Cardiac fibroblast (primary cell): ENCODE measurements at regions not wholly inside any gene's neighbourhood (a gene's known extent, or its start where the extent isn't known, plus 50 kb on each side); places are given as distances from the start of the nearest gene placed in this dataset.
A peak's percentile ranks its signal among the peaks of the same experiment; 100 is the strongest.
"Not testable (repeated sequence)": the region's sequence is repeated elsewhere in the genome, so short reads cannot be mapped to it uniquely, and the experiment has no call there.

Source experiments
- DNase-seq, 2 donors: peaks; one replicate each; pipeline versions ENCODE4 v3.0.0 to v3.0.0-alpha.2; 2010; ENCODE audit warnings: low read depth in 2 of 2
- H3K4me3 ChIP-seq, 2 donors: replicated peaks in 1 of 2; 1 replicate in 1 of 2; 2 replicates in 1 of 2; pipeline ENCODE4 v1.5.1; 2011; ENCODE audit warnings: low read depth in 2 of 2, low read length in 2 of 2, mild to moderate bottlenecking in 2 of 2, moderate library complexity in 1 of 2
- TF ChIP-seq, protein P1 (sequence below): IDR thresholded peaks from one replicate; pipeline ENCODE4 v1.5.1; 2011; ENCODE audit warnings: low read depth, mild to moderate bottlenecking, low read length, inconsistent platforms

DNA sequence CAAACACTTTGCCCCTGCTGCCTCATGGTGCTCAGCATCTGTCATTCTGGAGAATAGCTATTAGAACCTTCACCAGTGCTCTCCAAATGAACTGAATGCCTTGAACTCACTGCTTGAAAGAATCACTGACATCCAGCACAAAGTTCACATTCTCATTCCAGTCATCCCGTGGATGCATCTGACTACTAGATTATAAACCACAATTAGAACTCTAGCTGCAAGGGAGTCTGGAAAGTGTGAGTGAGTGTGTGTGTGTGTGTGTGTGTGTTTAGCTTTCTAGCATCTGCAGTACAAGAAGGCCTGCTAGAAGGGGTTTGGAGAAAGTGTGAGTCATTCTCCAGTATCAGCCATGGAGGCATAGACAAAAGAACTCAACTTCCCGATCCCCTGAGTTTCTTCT is 71.3 kb upstream of the DYNLT3 start:
- TF ChIP-seq, protein P1, sequence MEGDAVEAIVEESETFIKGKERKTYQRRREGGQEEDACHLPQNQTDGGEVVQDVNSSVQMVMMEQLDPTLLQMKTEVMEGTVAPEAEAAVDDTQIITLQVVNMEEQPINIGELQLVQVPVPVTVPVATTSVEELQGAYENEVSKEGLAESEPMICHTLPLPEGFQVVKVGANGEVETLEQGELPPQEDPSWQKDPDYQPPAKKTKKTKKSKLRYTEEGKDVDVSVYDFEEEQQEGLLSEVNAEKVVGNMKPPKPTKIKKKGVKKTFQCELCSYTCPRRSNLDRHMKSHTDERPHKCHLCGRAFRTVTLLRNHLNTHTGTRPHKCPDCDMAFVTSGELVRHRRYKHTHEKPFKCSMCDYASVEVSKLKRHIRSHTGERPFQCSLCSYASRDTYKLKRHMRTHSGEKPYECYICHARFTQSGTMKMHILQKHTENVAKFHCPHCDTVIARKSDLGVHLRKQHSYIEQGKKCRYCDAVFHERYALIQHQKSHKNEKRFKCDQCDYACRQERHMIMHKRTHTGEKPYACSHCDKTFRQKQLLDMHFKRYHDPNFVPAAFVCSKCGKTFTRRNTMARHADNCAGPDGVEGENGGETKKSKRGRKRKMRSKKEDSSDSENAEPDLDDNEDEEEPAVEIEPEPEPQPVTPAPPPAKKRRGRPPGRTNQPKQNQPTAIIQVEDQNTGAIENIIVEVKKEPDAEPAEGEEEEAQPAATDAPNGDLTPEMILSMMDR, result no peak
- no peak for DNase-seq
- no peak overlapping the region for H3K4me3 ChIP-seq

GRCh38 chrX:37921758-37922157 is 74.4 kb upstream of the DYNLT3 start:
- TF ChIP-seq, protein P1, result no peak
- DNase-seq, result peak; percentile 3 to 75
- no peak overlapping the region for H3K4me3 ChIP-seq

DNA sequence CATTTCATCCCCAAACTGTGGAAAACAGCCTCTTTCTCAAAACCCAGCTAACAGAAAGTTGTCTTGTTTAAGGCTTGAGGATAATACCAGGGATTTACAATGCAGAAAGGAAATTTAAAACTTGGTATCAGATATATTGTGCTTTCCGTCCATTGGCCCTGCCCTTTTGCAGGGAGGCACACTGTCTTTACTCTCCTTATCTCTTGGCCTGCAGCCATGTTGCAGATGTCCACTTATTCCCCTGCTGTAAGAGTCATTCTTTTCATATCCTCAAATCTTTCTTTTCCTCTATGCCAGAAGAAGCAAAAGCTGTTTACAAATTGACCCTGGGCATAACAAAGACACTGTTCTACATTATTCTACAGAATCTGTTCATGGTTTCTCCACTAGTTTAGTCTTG is 75.6 kb upstream of the DYNLT3 start:
- TF ChIP-seq, protein P1, result no peak
- H3K4me3 ChIP-seq, result no peak overlapping the region
- DNase-seq, result no peak

- DNase-seq, H3K4me3 ChIP-seq: not testable (repeated sequence)
These were observed 78.4 kb upstream of the DYNLT3 start for GRCh38 chrX:37925761-37926160.

DNA sequence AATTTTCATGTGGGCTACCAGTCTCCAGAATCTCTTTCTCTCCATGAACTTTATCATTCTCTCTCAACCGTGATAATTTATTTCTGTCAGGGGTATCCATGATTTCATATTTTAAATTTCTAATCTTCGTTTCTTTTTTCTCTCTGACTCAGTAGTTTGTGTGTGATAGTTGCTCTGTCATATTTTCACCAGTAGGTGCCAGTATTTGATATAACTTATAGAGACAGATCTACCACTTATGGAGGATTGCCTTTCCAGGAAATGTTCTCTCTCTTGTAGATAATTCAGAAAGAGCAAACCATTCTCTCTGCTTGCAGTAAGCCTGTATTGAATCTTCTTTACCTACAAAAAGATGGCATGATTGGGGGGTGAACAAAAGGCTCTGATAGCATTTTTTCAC is 79.3 kb upstream of the DYNLT3 start:
- TF ChIP-seq, protein P1, result peak; percentile 29
- DNase-seq, result peak; percentile 61 to 67
- no peak overlapping the region for H3K4me3 ChIP-seq

GRCh38 chrX:37942170-37942569 is 64.2 kb upstream of the SYTL5 start:
- DNase-seq, result no peak
- TF ChIP-seq, protein P1, result no peak
- H3K4me3 ChIP-seq, result no peak overlapping the region

- no peak overlapping the region for H3K4me3 ChIP-seq
- DNase-seq, result no peak
- TF ChIP-seq, protein P1, result no peak
These were observed 62.6 kb upstream of the SYTL5 start for GRCh38 chrX:37943554-37944344.
